ENCODE measurements at regions not wholly inside any gene's neighbourhood (a gene's known extent, or its start where the extent isn't known, plus 50 kb on each side); places are given as distances from the start of the nearest gene placed in this dataset.

DNA sequence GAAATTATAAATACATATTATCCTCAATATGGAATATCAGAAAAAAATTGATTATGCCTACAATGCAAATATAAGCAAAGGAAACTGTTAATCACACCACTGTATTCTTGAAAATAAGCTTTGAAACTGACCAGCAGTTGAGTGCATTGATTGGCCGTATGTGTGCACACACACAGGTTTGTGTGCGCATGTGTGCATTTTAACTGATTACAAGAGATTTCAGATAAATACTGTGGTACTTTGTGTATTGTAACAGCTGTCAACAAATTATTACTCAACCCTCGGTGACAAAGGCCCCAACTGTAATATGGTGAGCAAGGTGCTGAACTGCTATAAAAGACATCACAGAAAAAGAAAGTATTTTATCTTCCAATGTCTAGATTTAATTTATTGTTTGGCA lies 1238.9 kb upstream of the ALCAM start:
- intact Hi-C loops (cut with DNase I; ENCODE audit: low total_unique reads): no loop called here
- Histone ChIP-seq H3K27me3 (no peaks in the 10 kb centered on the region), H3K36me3 (no peaks in the 10 kb centered on the region), H3K9me3 (no peaks in the 10 kb centered on the region), H3K4me1 (no peaks in the 10 kb centered on the region), H3K27ac (no peak overlapping the region), H3K4me3 (no peak overlapping the region)
- DNase-seq: no peak
- TF ChIP-seq, protein P1, sequence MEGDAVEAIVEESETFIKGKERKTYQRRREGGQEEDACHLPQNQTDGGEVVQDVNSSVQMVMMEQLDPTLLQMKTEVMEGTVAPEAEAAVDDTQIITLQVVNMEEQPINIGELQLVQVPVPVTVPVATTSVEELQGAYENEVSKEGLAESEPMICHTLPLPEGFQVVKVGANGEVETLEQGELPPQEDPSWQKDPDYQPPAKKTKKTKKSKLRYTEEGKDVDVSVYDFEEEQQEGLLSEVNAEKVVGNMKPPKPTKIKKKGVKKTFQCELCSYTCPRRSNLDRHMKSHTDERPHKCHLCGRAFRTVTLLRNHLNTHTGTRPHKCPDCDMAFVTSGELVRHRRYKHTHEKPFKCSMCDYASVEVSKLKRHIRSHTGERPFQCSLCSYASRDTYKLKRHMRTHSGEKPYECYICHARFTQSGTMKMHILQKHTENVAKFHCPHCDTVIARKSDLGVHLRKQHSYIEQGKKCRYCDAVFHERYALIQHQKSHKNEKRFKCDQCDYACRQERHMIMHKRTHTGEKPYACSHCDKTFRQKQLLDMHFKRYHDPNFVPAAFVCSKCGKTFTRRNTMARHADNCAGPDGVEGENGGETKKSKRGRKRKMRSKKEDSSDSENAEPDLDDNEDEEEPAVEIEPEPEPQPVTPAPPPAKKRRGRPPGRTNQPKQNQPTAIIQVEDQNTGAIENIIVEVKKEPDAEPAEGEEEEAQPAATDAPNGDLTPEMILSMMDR (IDR thresholded peaks at IDR 0.05): no peak
- no peak for TF ChIP-seq POLR2A (IDR thresholded peaks at IDR 0.05)

DNA sequence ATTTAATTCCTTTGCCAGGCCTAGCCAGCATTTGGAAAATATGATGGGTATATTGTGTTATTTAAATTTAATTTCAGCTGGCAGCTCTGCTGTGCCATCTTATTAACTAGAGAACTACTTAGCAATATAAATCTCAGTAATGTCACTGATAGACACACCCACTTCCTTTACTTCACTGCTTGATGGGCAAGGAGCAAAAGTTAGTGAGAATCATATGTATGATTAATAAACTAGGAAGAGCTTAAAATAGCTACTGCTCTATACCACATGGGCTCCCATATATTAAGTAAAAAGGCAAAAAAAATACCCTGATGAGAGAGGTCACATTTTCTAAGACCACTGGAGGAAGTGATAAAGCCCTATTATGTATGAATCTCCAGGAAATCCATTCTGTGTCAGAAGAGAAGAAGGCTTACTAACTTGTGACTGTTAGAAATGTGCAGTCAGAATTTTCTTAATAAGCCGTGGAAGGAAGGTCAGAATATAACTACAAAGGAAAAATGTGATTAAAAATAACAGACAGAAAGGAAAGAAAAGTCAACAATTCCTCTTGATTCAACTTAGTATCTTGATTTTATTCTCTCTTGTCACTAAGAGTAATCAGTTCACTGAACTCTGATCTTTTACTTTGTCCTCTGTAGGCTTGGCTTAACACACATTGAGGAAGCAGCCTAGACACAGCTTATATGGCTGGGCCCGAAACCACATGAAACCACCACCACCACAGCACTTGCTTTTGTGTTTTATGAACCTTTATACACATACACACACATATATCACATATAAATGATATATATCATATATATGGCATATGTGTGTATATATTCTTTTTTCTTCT lies 1233.9 kb upstream of the ALCAM start:
- no peak for DNase-seq
- Histone ChIP-seq H3K4me3 (no peak overlapping the region), H3K36me3 (no peaks in the 10 kb centered on the region), H3K27ac (no peak overlapping the region), H3K4me1 (no peaks in the 10 kb centered on the region), H3K27me3 (no peaks in the 10 kb centered on the region), H3K9me3 (no peaks in the 10 kb centered on the region)
- intact Hi-C loops (cut with DNase I; ENCODE audit: low total_unique reads): no loop called here
- no peak for TF ChIP-seq POLR2A (IDR thresholded peaks at IDR 0.05)

GRCh38 chr3:104133630-104134029 lies 1233.1 kb upstream of the ALCAM start:
- no peak overlapping the region for H3K4me3 ChIP-seq
- H3K27ac ChIP-seq: no peak overlapping the region
- TF ChIP-seq POLR2A (IDR thresholded peaks at IDR 0.05): no peak
- TF ChIP-seq, protein P1 (IDR thresholded peaks at IDR 0.05): no peak
- no peak for DNase-seq
- no peaks in the 10 kb centered on the region for H3K36me3 ChIP-seq
- H3K9me3 ChIP-seq: no peaks in the 10 kb centered on the region
- H3K27me3 ChIP-seq: no peaks in the 10 kb centered on the region
- intact Hi-C loops (cut with DNase I; ENCODE audit: low total_unique reads): no loop called here
- no peaks in the 10 kb centered on the region for H3K4me1 ChIP-seq

- DNase-seq: no peak
- intact Hi-C loops (cut with DNase I; ENCODE audit: low total_unique reads): no loop called here
- no peak overlapping the region for H3K4me3 ChIP-seq
- no peaks in the 10 kb centered on the region for H3K36me3 ChIP-seq
- no peaks in the 10 kb centered on the region for H3K4me1 ChIP-seq
- no peaks in the 10 kb centered on the region for H3K9me3 ChIP-seq
- no peak overlapping the region for H3K27ac ChIP-seq
- H3K27me3 ChIP-seq: no peaks in the 10 kb centered on the region
- TF ChIP-seq, protein P1 (IDR thresholded peaks at IDR 0.05): no peak
- no peak for TF ChIP-seq POLR2A (IDR thresholded peaks at IDR 0.05)
These were observed 1229.6 kb upstream of the ALCAM start for GRCh38 chr3:104137116-104137515.

DNA sequence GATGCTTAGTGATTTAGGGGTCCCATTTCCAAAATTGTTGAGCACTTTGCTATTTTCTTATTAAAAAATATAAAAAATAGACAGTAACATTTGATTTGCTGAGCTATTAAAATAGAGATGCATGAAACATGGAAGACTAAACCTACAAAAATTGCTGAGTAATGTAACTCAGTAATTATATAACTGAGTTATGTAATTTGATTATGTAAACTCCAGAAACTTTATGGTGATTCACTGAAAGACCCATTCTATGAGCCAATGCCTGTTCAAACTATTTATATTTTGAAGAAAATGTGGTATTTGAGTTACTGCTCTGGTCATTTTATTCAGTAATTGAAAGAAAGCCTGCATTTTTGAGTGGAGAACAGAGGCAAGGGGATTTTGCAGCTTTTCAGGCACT lies 1221.5 kb upstream of the ALCAM start:
- no peaks in the 10 kb centered on the region for H3K4me1 ChIP-seq
- H3K4me3 ChIP-seq: no peak overlapping the region
- no peak for DNase-seq
- intact Hi-C loops (cut with DNase I; ENCODE audit: low total_unique reads): no loop called here
- no peak overlapping the region for H3K27ac ChIP-seq
- no peaks in the 10 kb centered on the region for H3K9me3 ChIP-seq
- TF ChIP-seq, protein P1 (IDR thresholded peaks at IDR 0.05): no peak
- TF ChIP-seq POLR2A (IDR thresholded peaks at IDR 0.05): no peak
- no peaks in the 10 kb centered on the region for H3K36me3 ChIP-seq
- no peaks in the 10 kb centered on the region for H3K27me3 ChIP-seq
